Sigmoid colon (tissue), 3 donors: ENCODE measurements at regions not wholly inside any gene's neighbourhood (a gene's known extent, or its start where the extent isn't known, plus 50 kb on each side); places are given as distances from the start of the nearest gene placed in this dataset.

ENCODE experiments used
- CTCF ChIP-seq, 4 experiments: fragments of 450-650 bp in 3 of 4; fragments of 200-600 bp in 1 of 4; IDR thresholded peaks; one replicate each; pipeline ENCODE4 v1.5.1; 2016 to 2019; ENCODE audit warnings: antibody characterized with exemption in 4 of 4, mild to moderate bottlenecking in 3 of 4, moderate library complexity in 2 of 4
- POLR2A ChIP-seq, 2 donors: fragments of 450-650 bp; IDR thresholded peaks; one replicate each; pipeline ENCODE4 v1.6.1; 2016; ENCODE audit warnings: antibody characterized with exemption in 2 of 2, mild to moderate bottlenecking in 2 of 2, moderate library complexity in 2 of 2

- TF ChIP-seq POLR2A (IDR thresholded peaks at IDR 0.05) (no peak), CTCF (IDR thresholded peaks at IDR 0.05) (no peak)
These were observed 611.7 kb upstream of the FAT1 start for GRCh38 chr4:187335339-187335738.
